Posterior vena cava (tissue), 2 donors: ENCODE measurements at regions not wholly inside any gene's neighbourhood (a gene's known extent, or its start where the extent isn't known, plus 50 kb on each side); places are given as distances from the start of the nearest gene placed in this dataset.
A peak's percentile ranks its signal among the peaks of the same experiment; 100 is the strongest.
"Not testable (repeated sequence)": the region's sequence is repeated elsewhere in the genome, so short reads cannot be mapped to it uniquely, and the experiment has no call there.

Source experiments
- DNase-seq: peaks from one replicate; pipeline ENCODE4 v3.0.0-alpha.2; 2020; ENCODE audit warnings: low spot score
- intact Hi-C, 2 donors: fragments of 100-400 bp; cut with DNase I; formaldehyde crosslinking; loops; one replicate each; pipeline versions ENCODE4 v1.14.1 to v1.14.2; 2022 to 2023
- donor health status: DM: yes; HTN: yes; CAD: no.
- donor health status: DM: yes; HTN: yes; CAD: no.

DNA sequence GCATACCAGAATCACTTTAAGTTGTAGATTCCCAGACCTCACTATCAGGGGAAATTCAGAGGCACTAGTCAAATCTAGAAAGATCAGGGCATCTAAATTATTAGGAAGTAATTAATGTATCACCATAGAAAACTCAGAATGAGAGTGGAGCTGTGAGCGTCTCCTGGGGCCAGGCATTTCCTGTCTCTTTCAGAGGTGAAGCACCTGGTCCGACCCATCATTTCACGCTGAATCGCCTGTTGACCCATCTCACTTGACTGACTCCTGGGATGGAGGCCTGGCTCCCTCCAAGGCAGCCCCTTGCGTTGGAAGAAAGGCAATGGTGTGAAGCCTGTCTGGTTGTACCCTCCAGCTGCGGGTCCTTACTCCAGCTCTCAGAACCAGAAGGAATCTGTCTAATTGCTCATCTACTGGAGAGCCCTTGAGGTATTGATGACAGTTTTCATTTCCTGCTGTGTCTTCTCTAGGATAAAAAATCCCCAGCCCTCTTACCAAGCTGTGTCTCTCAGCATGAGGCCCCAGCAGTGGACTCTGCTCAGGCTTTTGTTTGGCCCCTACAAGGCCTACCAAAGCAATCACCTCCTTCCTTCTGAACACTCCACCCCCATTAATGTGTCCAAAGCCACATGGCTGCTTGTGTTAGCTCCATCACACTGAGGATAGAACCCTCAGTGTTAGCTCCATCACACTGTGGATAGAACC lies 93.2 kb upstream of the SYT13 start:
- DNase-seq = no peak
- intact Hi-C loops = loop anchor here (10.0 kb wide), 2 partner anchors 275 to 395 kb away; no protein-coding TSS in a partner anchor

DNA sequence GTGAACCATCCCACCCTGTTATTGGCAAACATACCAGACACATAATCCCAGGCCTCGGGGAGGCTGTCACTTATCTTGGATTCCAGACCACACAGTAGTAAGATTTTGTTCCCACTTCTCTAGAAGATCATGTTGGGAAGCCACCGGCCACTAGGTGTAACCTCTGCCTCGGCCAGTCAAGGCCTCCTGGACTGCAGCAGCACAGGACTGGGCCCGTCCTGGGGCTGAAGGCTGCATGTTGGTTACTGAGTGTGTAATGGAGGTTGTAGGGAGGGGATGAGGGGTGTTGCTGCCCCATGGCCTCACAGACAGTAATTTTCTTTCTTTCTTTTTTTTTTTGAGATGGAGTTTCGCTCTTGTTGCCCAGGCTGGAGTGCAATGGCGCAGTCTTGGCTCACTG lies 92.4 kb upstream of the SYT13 start:
- no peak for DNase-seq
- intact Hi-C loops = loop anchor here (10.0 kb wide), 2 partner anchors 276 to 396 kb away; no protein-coding TSS in a partner anchor

DNA sequence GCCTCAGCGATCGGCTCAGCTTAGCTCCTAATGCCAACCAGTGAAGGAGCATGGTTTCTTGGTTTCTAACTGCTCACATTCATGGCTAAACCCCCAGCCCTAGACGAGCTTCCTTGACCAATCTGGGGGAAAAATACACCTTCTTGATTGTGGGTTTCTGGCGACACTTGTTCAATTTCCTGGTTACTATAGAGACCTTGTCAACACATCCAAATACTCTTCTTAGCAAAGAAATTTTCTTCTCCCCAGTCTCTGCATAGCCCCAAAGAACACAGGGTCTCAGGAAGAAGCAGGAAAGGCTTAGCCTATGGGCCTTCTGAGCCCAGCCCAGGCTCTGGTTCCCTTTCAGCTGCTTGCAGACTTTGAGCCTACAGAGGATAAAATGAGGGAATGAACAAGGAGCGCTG lies 88.5 kb upstream of the SYT13 start:
- no peak for DNase-seq
- intact Hi-C loops = loop anchor here (5.0 to 10.0 kb wide), 3 partner anchors 280 to 400 kb away; no protein-coding TSS in a partner anchor

DNA sequence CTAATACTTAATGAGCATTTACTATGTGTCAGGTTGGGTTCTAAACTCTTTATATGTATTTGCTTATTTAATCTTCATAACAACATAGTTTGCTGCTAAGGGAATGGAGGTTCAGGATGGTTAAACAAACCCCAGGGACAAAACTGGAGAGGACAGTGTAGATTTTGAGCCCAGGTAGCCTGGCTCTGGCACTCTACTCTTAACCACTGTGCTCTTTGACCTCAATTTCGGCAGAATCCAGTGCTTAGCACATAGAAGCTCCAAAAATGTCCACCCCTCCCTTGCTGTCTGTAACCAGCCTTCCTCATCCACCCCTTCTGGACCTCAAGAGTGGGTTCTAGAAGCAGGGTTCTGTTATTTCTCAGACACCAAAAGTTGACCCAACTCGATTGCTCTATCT lies 88.0 kb upstream of the SYT13 start:
- DNase-seq = no peak
- intact Hi-C loops = loop anchor here (5.0 to 10.0 kb wide), 3 partner anchors 281 to 401 kb away; no protein-coding TSS in a partner anchor

DNA sequence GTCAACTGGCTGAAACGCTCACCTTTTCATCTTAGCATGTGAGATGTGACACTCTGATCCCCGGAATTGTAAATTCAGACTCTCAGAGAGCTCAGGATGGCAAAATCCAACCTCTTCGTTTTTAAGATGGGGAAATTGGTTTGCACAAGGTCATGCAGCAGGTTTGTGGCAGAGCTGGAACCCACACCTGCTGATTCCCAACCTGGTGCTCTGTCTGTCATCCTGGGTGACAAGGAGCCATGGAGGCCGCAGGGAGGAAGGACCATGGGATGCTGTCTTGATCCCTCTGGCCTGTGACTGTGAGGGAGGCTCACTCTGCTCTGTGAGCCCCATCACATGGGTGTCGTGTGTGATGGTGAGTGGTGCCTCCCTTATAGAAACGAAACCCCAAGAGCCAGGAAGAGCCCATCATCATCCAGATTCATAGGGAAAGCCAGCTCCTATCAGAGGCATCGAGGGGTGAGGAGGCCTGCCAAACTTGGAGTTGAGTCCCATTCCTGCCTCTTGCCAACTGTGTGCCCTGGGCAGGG lies 87.4 kb upstream of the SYT13 start:
- no peak for DNase-seq
- intact Hi-C loops = loop anchor here (5.0 to 10.0 kb wide), 3 partner anchors 281 to 401 kb away; no protein-coding TSS in a partner anchor

DNA sequence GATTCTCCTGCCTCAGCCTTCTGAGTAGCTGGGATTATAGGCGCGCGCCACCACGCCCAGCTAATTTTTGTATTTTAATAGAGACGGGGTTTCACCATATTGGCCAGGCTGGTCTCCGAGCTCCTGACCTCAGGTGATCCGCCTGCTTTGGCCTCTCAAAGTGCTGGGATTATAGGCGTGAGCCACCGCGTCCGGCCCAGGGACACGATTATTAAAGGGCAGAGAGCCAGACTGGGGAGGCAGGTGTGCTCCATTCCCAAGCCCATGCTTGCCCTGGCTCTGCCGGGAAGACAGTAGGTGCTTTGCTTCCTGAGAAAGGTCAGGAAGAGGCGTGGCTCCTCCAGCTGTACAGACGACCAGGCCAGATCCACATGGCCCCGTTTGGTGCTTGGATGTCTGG lies 86.3 kb upstream of the SYT13 start:
- not testable (repeated sequence) for DNase-seq
- intact Hi-C loops = loop anchor here (5.0 to 10.0 kb wide), 3 partner anchors 282 to 402 kb away; no protein-coding TSS in a partner anchor

DNA sequence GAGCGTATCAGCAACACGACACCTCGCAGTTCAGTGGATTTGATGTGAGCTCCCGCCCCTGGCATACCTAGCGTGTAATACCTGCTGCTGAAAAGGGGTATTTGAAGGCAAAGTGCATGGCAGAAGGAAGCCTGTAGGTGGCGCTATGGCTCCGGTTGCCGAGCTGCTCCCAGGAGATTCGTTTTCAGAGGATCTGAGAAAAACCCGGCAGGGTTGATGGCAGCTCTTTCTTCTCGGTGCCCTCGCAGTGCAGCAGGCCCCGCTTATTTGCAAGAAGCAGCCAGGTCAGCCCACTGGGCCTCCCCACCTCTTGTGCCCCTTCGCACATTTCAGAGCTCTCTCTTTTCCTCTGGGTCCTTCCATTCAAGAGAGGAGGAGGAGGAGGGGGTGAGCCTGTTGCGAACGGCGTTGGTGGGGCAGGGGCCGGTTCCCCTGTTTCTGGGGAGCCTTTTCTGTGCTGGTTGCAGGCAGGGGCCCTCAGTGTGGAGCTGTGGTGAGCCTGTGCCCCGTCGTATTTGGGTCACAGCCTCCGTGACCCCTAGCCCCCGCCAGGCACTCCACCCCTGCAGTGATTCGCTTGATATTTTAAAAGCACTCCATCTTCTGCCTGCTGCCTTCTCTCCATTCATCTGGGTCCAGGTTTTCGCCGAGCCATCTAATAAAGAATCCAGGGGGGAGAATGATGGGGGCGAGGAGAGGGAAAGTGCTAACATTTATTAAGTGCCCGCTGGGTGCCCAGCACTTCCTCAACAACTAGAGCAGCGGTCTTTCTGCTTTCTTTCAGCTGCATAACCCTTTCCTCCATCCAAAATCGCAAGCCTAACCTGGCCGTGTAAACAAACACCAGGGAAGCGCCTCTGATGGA lies 85.3 kb upstream of the SYT13 start:
- intact Hi-C loops = loop anchor here (5.0 to 10.0 kb wide), 3 partner anchors 283 to 403 kb away; no protein-coding TSS in a partner anchor
- DNase-seq = peak; percentile 86

DNA sequence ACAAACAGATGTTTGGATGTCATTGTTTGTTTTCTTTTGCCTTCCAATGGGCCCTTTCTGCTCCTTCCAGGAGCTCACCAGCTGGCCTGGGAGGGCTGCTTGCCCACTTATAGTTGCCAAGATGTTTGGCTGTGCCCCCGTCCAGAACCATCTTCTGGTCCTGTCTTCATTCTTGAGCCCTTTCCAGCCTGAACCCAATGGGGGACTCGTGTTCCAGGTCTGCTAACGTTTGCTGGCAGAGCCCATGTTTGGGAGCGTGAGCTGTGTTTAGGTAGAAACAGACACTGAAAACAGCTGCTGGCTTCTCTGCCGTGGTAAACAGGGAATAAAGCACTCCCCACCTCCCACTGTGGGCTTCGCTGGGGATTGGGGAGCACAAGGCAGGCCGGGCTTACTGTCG lies 83.2 kb upstream of the SYT13 start:
- intact Hi-C loops = no loop called here
- no peak for DNase-seq

DNA sequence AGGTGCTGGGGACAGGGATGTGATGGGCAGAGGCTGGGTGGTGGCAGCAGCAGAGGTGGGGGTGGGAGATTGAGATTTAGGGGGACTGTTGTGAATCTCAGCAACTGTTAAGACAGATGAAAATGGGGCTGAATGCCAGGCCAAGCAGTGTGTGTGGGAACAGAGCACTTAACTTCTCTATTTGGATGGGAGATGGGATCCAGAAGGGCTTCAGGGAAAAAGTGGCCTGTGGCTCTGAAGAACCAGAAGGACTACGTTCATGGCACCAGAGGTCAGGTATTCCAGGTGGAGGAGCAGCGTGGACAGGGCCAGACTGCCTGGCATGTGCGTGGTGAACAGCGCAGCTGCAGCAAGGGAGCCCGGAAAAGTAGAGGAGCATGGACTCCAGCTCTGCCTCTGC lies 82.6 kb upstream of the SYT13 start:
- intact Hi-C loops = no loop called here
- DNase-seq = no peak

DNA sequence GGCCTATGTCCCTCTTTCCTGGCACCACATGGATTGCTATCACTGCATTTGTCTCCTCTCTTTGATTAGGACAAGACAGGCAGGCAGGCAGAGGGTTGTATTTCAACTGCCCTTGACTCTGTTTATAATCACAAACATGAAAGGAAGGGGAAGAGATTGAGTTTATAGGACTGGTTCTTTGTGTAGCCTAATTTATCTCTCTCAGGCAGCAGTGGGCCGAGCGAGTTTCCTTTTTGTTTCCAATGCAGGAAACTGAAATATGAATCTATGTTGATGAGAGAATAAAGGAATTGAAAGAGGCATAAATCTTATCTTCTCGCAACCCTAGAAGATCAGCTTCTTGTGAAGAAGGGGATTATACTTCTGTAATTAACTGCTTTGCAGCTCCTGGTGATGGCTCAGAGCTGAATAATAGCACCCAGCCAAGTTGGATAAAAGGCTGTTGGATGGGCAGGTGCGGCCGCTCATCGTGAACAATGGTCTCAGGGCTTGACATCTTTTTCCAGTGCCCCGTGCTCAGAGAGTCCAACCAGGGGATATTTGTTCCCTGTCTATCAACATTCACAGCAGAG lies 80.6 kb upstream of the SYT13 start:
- intact Hi-C loops = no loop called here
- DNase-seq = no peak

DNA sequence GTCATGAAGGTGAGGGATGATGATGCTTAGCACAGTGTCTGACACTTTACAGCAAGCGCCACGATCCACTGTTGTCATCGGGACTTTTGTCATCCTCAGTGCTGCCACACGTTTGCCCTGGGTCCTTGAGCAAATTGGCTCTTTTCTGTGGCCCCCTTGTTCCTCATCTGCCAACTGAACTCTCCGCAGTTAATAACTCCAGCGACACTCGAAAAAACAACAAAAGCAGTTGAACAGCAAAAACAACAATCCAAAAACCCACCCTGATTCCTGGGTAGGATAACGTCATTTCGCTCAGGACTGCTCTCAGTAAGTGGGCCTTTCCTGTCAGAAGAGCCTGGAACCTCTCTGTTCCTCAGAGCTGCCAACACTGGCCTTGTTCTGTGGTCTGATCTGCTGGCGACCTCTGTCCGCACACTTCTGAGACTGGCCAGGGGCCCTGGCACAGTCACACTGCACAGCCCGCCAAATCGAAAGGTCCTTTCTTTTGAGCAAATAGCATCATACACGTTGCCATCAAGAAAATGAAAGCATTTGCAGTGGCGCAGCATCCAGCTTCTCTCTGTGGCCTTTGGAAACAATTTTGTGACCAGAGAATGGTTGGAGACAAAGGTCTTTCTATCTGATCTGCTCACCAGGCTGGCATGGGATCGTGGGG lies 79.9 kb upstream of the SYT13 start:
- intact Hi-C loops = no loop called here
- DNase-seq = no peak

DNA sequence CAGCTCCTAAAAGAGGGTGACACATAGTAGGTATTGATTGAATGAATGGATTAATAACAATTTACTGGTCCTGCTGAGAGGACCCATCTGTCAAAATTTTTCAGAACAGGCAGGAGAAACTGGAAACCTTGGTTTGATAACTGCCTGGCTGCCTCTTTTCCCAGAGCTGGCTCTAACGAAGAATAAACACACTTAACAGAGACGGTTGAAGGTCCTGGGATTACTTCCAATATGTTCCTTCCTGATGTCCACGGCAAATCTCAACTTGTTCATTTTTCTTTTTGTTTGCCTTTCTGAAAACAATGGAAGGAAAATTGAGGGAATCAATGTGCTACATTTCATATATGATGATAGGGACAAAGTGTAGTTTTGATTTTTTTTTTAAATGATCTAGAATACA lies 76.5 kb upstream of the SYT13 start:
- intact Hi-C loops = no loop called here
- DNase-seq = no peak

DNA sequence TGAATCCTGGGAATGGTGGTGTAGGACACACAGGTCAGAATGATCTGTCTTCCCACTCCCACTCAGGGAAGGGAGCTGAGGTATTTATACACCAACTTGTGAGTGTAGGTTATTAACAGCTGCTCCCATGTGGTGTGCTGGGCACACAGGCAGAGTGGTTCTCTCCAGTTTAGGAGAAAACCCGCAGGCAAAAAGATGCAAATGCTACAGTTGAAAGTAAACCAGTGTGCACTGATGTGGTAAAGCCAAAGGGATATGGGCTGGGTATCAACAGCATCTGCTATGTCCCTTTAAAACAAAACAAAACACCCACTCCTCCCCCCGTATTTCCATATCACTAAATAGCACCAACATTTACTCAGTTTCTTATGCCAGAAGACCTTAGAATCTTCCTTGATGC lies 75.4 kb upstream of the SYT13 start:
- no peak for DNase-seq
- intact Hi-C loops = no loop called here

DNA sequence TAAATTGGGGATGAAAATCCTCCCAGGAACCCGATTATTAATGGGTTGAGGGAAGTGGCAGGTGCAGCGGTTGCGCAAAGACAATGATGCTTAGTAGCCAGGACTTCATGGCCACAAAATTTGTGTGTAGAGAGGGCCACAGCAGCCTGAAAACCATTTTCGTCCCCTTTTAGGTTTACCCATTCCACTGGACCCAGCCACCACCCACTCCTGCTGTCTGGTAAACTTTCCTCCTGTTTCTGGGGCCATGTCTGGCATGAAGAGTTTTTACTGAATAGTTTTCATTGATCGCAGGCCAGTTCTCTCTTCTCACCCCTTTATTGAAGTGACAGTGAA lies 69.5 kb upstream of the SYT13 start:
- no peak for DNase-seq
- intact Hi-C loops = no loop called here

DNA sequence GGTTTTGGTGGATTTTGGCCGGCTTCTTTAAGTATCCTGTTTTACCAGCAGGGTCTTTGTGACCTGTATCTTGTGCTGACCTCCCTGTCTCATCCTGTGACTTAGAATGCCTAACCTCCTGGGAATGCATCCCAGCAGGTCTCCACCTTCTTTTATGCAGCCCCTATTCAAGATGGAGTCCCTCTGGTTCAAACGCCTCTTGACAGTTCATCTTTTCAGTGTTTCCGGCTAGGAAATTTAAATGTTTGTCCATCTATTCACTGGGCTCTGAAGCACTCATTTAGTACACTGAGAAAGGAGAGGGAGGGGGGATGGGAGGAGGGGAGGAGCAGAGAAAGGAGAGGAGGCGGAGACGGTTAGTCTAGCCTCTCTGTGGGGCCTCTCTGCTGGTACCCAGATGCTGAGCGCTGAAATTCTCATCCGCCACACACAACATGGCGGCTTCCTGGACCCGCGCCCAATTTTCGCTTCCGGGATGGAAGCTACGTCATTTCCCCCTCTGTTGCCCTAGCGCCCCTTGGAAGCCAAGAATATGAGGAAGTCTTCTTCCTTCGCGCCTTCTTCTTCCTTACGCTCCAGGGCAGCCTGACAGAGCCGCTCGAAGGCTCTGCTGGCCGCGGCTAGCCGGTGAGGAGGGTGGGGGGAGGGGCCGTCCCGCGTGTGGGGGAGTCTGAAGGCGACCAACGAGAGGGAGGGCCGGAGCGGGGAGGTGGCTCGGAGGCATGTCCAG lies 69.0 kb upstream of the SYT13 start:
- intact Hi-C loops = no loop called here
- peak; percentile 96 for DNase-seq

DNA sequence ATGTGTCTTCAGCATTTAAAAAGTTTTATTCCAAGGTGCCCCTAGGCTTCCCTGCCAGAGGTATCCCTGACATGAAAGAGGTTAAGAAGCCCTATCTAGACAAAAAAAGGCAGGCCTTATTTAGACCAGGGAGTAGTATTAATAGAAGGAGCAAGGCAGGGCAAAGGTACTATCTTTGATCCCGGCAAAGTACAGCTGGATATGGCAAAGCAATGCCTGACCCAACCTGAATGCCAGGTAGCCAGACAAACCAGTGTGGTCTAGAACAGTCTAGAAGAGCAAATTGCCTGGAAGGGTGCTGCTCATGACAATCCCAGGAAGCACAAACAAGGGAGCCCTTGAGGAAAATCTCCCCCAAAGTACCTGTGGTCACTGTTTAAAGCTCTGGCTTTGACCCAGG lies 62.6 kb upstream of the SYT13 start:
- intact Hi-C loops = no loop called here

DNA sequence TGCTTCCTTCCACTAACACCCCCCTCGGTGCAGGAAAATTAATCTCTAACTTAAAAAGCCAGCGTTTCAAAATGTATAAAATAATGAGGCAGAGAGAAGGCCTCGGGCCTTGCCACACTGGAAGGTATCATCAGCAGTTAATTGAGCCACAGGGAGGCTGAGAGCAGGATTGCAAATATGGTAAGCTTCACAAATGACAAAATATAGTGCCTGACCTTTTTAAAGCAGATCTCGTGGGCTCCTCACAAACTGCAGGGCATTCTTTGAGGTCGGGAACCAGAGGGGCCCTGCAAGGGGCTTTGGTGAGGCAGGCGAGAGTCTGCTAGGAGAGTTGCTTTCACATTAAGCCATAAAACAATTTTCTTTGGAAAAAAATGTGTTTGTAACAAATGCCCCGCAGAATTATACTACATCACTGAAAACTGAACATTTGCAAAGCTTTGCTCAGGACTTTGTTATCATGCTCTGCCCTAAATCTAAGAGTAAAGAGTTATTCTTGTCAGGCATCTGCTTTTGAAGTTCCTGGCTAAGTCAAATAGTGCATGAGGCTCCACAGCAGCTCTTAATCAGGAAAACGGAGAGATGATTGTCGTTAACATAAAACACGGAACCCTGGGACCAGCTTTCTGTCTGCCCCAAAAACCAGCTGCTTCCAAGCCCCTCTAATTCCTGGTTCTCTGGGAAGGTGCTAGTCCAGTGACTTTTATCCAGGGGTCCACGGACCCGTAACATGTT lies 61.4 kb upstream of the SYT13 start:
- intact Hi-C loops = no loop called here
- no peak for DNase-seq

More for the DNA sequence above, 62.6 kb upstream of the SYT13 start:
- DNase-seq = no peak

DNA sequence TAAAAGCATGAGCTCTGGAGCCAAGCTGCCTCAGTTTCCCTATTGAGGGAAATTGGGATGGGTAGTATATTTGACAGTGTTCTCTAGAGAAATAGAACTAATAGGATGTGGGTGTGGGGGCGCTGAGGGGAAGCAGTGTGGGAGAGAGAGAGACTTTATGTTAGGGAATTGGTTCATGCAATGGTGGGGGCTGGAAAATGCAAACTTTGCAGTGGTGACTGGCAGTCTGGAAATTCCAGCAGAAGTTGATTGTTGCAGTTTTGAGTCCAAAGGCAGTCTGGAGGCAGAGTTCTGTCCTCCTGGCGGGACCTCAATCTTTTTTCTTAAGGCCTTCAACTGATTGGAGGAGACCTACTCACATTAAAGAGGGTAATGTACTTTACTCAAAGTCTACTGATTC lies 59.4 kb upstream of the SYT13 start:
- intact Hi-C loops = no loop called here
- no peak for DNase-seq
